GM21723 (cell line): ENCODE measurements at regions not wholly inside any gene's neighbourhood (a gene's known extent, or its start where the extent isn't known, plus 50 kb on each side); places are given as distances from the start of the nearest gene placed in this dataset.
"Not testable (repeated sequence)": the region's sequence is repeated elsewhere in the genome, so short reads cannot be mapped to it uniquely, and the experiment has no call there.

Experiments used
- ATAC-seq: cut with Tn5 transposase; IDR thresholded peaks from one replicate; pipeline ENCODE4 v1.9.1; 2021; ENCODE audit warnings: mild to moderate bottlenecking, moderate library complexity; ENCODE audit not compliant: unreplicated experiment

DNA sequence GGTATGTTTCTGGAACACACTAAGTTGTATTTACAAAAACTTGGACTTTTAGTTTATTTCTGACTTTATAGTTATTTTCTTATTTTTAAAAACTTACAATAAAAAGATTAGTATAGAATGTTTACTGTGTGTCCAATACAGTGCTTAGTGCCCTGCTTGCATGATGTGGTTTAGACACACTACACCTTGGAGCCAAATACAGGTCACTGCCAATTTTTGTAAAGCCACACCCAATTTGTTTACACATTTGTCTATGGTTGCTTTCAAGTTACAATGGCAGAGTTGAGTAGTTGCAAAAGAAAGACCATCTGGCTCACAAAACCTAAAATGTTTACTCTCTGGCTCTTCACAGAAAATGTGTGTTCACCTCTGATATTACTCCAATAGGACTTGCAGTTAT, 807.1 kb downstream of the KCNJ2 start:
- ATAC-seq = no peak

DNA sequence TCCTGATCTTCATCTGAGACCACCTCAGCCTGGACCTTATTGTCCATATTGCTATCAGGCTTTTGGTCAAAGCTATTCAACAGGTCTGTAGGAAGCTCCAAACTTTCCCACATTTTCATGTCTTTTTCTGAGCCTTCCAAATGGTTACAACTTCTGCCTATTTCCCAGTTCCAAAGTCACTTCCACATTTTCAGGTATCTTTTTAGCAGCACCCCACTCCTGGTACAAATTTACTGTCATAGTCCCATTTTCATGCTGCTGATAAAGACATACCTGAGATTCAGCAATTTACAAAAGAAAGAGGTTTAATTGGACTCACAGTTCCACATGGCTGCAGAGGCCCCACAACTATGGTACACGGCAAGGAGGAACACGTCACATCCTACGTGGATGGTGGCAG, 815.5 kb downstream of the KCNJ2 start:
- ATAC-seq = no peak

DNA sequence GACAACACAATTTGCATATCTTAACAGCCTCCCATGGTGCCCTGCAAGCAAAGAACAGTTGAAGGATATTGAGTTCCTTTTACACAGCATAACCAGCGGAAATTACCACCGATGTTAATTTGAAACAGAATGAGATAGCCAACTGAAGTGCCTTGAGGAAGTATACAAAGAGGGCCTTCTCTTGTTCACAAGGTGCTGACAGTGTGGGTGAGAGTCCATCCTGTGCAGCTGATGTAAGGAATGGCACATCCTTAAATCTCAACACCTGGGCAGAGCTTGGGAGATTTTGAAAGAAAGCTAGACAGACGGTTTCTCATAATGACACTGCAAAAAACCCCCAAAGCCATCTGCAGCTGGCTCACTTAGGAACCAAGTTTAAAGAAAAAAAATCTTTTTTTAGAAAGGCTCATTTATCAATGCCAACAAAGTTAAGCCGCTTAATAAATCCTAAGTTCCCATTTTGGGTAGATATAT, 818.6 kb downstream of the KCNJ2 start:
- no peak for ATAC-seq

DNA sequence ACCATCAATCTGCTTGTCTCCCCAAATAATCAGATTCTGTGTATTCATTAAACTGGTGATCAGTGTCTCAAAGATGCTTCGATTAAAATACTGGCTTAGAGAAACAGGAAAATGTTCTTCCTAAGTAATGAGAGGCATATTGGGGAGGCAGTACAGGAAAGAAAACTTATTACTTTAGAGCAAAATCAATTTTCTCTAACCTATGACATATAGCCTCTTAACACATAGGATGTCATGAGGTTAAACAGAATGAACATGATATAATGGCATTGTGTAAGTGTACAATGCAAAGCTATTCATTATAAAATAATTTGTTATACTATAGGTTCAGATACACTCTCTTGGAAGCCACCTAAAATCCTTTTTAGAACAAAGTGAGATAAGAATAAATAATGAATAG, 819.3 kb downstream of the KCNJ2 start:
- ATAC-seq = no peak

DNA sequence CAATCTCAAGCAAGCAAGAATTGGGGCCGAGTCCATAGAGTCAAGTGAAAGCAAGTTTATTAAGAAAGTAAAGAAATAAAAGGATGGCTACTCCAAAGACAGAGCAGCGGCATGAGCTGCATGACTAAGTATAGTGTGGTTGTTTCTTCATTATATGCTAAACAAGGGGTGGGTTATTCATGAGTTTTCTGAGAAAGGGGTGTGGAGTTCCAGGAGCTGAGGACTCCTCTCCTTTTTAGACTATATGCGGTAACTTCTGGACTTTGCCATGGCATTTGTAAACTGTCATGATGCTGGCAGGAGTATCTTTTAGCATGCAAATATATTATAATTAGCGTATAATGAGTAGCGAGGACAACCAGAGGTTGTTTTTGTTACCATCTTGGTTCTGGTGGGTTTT, 819.9 kb downstream of the KCNJ2 start:
- no peak for ATAC-seq

DNA sequence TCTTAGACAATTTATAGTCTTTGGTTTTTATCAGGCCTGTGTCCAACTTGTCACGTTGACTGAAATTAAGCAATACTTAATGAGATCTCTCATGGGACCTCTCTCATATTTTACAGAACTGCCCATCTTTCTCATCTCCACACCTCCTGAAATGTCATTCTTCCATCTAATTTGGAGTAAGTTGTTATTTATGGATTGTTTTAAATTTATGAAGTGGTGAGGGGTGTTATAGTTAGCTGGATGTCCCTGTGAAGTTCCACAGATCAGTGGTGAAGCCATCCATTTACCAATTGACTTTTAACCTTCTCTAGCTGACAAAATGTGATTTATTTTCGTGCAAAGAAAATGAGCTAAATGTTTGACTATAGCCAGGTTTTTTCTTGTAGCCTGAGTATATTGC, 824.9 kb downstream of the KCNJ2 start:
- no peak for ATAC-seq

DNA sequence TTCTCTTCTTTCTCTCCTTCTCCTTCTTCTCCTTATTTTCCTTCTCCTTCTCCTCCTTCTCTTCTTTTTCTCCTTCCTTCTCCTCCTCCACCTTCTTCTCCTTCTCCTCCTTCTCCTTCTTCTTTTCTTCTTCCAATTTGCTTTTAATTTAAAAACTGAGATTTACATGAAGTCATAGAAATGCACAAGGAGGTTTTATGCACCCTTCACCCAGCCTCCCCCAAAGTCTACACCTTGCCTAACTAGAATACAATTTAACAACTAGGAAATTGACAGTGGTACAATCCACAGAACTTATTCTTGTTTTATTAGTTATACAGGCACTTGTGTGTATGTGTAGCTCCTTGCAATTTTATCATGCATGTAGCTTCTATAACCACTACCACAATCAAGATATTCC, 826.7 kb downstream of the KCNJ2 start:
- ATAC-seq = no peak

DNA sequence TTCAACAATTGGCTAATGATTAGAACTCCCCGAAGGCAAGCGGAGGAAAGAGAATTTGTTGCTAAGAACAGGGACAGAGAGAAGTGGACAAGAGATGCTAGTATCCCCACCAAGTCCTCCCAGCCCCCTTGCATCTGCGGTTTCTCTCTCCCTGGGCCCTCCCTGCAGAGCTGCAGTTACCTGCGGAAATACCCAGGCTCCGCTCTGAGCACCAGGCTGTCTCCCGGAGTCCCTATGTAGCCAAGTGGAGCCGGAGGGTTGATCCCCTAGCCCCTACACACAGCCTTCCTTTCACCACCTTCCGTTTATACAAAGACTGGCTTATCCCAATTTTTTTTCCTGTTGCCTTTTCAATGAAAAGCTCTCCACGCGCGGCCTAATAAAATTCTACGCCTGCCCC, 834.4 kb downstream of the KCNJ2 start:
- no peak for ATAC-seq

DNA sequence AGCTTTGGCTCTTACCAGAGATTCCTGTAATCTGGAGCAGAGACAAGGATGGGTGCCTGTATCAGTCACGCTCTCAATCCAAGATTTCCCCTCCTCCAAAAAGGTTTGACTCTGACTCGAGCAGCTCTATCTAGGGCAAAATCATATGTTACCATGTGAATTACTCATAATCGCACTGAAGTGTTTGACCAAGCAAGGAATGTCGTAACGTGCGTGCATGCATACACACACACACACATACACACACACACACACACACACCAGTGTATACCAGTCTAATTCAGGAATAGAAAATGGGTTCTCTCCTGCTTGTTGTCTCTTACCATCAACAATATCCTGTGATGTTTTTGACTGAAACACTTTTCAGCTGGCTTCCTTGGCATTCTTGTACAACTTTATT, 835.1 kb downstream of the KCNJ2 start:
- ATAC-seq = no peak

DNA sequence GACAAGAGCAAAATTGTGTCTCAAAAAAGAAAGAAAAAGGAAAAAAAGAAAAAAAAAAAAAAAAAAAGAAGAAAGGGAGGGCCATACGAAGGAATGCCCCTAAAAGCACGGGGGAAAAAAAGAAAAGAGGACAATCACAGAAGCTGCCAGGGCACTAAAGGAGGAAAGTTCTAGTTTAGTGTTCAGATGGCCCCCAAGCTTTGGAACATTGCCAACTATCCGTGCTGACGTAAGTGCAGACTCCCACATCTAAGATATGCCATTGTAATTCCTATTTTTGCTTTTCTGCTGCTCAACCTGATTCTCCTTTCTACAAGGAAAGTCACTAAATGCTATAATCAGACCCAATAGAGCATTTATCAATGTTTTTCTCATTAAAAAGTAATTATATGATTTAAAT, 842.1 kb downstream of the KCNJ2 start:
- no peak for ATAC-seq

DNA sequence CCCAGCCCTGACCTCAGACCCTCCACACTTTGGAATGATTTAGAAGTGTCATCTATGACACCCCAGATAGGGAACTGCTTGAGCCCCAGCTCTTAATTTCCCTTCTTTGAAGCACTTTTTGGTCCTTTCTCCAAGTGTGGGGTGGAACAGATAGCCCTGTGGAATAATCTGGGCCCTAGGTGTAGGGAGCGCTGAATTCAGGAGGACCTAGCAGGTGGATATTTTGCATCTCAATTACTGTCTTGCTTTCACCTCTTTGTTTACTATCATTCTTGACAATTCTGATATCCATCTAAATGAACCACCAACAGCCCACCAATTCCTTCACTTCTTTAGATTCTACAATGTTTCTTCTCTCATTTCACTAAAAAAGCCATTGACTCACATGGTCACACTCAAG, 850.4 kb downstream of the KCNJ2 start:
- no peak for ATAC-seq

DNA sequence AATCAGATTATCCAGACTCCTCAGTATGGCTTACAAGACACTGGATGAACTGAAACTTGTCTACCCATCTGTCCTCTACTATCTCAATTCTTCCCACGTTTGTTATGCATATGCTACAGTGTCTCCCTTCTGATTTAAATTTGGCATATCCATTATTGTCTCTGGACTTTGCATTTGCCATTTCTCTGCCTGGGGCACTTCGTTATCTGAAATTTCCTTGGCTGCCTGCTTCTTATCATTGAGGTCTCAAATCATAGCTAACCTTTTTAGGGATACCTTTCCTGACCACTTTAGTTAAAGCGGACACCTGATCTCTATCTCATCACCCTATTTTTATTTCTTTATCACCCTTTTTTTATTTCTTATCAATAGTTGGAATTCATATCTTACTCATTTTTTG, 853.4 kb downstream of the KCNJ2 start:
- ATAC-seq = no peak

DNA sequence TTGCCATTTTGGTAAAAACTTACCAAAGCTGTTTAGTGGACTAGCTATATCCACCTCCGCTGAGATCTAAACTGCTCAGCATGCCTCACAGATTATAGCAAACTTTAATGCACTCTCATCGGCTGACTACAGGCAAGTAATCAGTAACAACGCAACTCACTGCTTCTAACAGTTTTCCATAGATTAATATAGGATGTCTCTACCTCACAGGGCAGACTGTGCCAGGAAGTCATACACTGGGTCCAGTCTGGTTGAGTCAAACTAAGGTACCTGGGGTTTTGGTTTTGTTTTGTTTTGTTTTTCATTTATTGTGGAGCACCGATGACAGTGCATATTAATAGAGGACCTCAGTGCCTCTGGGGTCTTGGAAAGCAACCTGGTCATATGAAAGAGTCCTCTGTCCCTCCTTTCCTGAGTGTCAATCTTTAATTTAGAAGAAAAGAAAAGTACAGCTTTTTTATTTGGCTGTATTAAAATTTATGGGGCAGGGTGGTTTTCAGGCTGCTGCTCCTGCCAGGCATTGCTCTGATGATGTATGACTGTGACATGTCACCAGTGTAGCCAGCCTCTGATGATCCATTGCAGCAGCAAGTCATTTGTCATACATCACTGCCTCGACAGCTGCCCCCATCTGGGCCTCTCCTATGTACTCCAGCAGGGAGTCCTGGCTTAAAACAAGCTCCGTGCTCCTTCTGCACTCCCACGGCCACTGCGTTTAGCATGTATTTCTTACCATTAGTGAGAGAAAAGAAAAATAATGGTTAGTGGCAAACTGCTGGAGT, 854.1 kb downstream of the KCNJ2 start:
- no peak for ATAC-seq

DNA sequence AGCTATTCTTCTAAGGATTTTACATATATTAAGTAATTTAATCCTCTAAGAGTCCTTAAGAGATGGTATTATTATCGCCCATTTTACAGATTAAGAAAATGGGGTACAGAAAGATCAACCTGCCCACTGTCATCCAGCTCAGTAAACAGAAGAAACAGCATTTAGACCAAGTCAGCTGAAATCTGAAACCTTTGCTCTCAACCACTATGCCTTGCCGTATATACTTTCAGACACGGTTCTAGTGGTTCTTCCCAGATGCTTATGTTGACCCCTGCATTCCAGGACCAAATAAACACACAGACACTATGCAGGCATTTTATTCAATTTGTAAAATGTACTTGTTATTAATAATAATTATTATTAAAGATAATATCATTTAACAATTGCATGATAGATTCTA, 854.8 kb downstream of the KCNJ2 start:
- no peak for ATAC-seq

DNA sequence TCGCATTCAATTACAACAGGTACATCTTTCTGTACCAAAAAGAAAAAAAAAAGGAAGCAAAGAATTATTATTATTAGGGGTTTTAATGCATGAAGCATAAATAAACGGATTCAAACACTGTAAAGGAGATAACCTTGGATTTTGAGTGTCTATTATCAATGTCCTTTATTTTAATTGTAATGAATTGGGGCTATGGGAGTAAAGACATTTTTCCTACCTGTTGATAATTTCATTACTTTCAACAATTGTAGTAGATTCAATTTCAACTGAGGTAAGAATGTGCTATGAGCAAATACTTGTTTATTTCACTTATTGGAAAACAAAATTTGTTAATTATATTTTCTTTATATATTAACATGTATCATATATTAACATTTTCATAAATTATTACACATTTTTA, 855.6 kb downstream of the KCNJ2 start:
- ATAC-seq = no peak

DNA sequence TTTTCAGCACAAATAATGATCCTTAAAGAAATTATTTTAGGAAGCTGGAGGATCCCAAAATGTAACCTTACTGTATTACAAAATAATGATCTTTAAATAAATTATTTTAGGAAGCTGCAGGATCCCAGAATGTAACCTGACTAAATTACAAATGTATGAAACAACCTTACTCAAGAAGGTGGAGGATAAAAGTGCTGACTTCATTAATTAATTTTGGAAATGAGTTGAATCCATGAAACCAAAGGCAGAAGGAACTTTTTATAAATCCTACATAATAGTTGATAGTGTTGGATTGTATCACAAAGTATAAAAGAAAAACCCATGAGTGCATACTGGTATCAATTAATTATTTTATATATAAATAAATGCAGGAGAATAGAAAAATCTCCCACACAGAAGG, 859.9 kb downstream of the KCNJ2 start:
- no peak for ATAC-seq

DNA sequence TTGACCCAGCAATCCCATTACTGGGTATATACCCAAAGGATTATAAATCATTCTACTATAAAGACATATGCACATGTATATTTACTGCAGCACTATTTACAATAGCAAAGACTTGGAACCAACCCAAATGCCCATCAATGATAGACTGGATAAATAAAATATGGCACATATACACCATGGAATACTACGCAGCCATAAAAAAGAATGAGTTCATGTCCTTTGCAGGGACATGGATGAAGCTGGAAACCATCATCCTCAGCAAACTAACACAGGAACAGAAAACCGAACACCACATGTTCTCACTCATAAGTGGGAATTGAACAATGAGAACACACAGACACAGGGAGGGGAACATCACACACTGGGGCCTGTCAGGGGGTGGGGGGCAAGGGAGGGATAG, 862.0 kb downstream of the KCNJ2 start:
- not testable (repeated sequence) for ATAC-seq

DNA sequence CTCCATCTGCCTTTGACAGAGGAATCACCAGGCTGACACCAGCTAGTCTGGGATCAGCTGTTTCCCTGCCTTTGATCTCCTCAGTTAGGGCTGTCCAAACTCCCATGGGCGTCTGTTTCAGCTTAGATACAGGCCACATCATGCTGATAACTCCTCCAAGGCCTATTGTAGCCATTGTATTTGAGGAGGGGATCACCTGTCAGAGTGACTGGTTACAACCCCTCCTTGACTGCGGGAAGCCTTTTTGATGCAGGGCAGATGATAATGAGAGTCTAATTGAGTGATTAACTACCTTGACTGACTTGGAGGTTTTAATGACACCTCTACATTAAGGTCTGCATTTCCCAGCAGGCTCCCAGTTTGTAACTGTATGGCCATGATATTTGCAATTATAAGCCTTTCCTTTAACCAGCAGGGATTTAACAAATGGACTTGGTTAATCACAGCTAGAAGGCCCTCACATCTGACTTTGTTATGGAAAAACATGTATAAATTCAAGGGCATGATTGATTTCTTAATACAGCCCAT, 863.5 kb downstream of the KCNJ2 start:
- ATAC-seq = no peak

DNA sequence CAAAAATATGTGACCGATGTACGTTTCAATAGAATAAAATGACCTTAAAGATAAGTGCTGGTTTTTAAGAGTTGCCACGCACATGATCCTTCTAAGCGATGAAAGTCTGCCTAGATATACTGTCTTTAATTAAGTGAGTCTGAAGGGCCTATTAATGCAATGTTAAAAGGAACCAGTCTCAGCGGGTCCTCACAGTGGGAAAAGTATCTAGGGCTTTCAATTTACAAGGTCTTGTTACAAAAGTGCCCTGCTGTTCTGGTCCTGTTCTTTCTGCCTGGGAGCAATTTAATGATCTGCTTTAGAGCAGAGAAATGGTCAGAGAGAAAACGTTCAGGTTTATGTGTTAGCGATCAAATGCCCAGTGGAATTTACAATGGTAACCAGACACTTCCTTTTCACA, 864.0 kb downstream of the KCNJ2 start:
- ATAC-seq = no peak

DNA sequence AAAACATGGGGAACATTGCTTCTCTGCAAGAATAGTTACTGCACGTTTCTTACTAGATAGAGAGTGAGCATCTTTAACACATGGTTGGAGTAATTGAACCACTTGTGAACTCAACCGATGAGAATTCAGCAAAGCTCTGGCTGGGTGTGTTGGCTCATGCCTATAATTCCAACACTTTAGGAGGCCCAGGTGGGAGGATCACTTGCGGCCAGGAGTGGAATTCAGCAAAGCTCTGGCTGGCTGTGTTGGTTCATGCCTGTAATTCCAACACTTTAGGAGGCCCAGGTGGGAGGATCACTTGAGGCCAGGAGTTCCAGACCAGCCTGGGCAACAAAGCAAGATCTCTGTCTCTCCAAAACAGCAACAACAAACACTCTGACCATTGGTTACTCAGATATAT, 865.9 kb downstream of the KCNJ2 start:
- no peak for ATAC-seq

DNA sequence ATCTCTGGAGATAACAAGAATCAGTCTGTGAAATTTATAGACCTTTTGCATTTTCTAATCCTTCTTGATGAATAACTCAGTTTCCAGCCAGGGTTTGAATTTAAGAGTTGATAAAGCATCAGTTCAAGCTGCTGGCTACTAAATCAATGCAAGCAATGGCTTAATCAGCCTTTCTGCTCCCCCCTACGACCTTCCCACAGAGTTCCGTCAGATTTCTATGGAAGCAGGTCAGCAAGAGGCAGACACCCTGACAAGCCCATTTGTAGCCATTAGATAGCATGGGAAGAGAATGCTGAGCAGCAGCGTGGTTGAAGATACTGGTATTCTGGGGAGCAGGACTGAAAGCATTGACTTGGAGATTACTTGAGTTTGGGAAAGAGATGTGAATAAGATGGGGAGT, 868.1 kb downstream of the KCNJ2 start:
- ATAC-seq = no peak

DNA sequence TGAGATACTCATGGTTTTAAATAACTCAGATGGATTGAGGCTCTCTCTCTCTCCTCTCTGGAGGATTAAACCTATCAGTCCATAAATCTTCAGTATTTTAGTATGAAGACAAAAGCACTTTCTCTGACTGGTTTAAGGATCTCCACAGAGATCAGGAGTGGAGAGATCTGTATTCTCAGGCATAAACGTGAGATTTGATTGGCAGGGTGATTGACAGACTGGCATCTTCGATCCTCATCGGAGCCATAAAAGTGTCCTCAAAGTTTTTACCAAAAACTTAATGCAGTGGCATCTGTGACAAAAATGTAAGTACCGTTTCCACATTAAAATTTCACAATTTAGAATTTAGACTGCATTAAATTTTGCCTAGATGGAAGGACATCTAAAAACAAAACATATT, 870.1 kb downstream of the KCNJ2 start:
- no peak for ATAC-seq

DNA sequence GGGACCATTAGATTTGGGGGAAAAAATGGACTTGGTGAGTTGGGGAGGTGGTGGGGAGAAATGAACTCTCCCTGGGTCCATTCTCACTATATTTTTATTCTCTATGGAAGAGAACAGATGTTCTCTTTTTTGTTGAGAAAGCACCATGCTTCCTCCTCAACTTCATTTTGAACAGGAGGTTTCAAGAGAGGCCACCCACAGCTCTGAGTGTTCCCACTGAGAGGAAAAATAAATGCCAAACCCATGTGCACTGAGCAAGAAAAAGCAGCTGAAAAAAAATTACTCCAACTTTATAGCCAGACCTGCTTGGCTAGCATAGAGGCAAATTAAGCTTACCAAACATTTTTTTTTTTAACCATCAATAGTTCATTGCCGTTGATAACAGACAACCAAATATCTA, 883.6 kb downstream of the KCNJ2 start:
- no peak for ATAC-seq
